IMR-90 (cell line): ENCODE measurements at regions not wholly inside any gene's neighbourhood (a gene's known extent, or its start where the extent isn't known, plus 50 kb on each side); places are given as distances from the start of the nearest gene placed in this dataset.

Experiments used
- ATAC-seq: fragments of 200-7000 bp; cut with Tn5 transposase; 2 replicates; pipeline ENCODE4 v1.9.1; 2020; ENCODE audit warnings: low read depth, mild to moderate bottlenecking, moderate library complexity
- BruUV-seq: library from RNA; stranded (reverse); fragments of 400-500 nt; replicated peaks from 2 replicates; lab custom pipeline; 2021; lab: Mats Ljungman, UMichigan
- CTCF ChIA-PET: fragments of 300-600 bp; formaldehyde crosslinking; extraction: SDS; loops from one replicate; lab custom pipeline; 2021; ENCODE audit warnings: antibody characterized with exemption; lab: Yijun Ruan, JAX
- POLR2A ChIA-PET: fragments of 300-600 bp; sonication (Branson Sonifier 250); formaldehyde crosslinking; loops from one replicate; lab custom pipeline; 2022; ENCODE audit warnings: antibody characterized with exemption; ENCODE audit not compliant: unreplicated experiment; lab: Charles Lee
- DNase-seq: peaks from one replicate; pipeline ENCODE4 v3.0.0; 2013
- H2AFZ ChIP-seq: replicated peaks from 2 replicates; pipeline ENCODE3; 2013; ENCODE audit warnings: low read length, mild to moderate bottlenecking; ENCODE audit not compliant: poor library complexity
- H2AK5ac ChIP-seq: 2 replicates; pipeline ENCODE4 v1.6.1; 2013; ENCODE audit warnings: low read depth, low read length, inconsistent platforms
- H2AK9ac ChIP-seq: replicated peaks from 2 replicates; pipeline ENCODE3; 2013; ENCODE audit warnings: mild to moderate bottlenecking, low read depth, low read length, moderate library complexity; ENCODE audit not compliant: poor library complexity
- H2BK120ac ChIP-seq: 2 replicates; pipeline ENCODE4 v1.6.1; 2013; ENCODE audit warnings: low read depth, low read length, inconsistent platforms
- H2BK15ac ChIP-seq: 3 replicates; pipeline ENCODE4 v1.6.1; 2013; ENCODE audit warnings: low read depth, low read length, inconsistent platforms
- H2BK20ac ChIP-seq: 2 replicates; pipeline ENCODE4 v1.6.1; 2013; ENCODE audit warnings: low read depth, mild to moderate bottlenecking, inconsistent platforms, low read length, moderate library complexity
- H2BK5ac ChIP-seq: 2 replicates; pipeline ENCODE4 v1.6.1; 2013; ENCODE audit warnings: mild to moderate bottlenecking, low read depth, low read length, inconsistent platforms; ENCODE audit not compliant: poor library complexity, severe bottlenecking
- H3K14ac ChIP-seq: replicated peaks from 2 replicates; pipeline ENCODE4 v1.6.1; 2013; ENCODE audit warnings: low read depth, low read length, inconsistent platforms
- H3K18ac ChIP-seq: 2 replicates; pipeline ENCODE4 v1.6.1; 2013; ENCODE audit warnings: low read depth, low read length, control low read depth
- H3K23ac ChIP-seq: 2 replicates; pipeline ENCODE4 v1.6.1; 2013; ENCODE audit warnings: low read depth, low read length, inconsistent platforms
- H3K27ac ChIP-seq: 2 replicates; pipeline ENCODE4 v1.5.1; 2013; ENCODE audit warnings: mild to moderate bottlenecking, control low read depth, low read length; ENCODE audit not compliant: insufficient read depth
- H3K27me3 ChIP-seq: 2 replicates; pipeline ENCODE4 v1.6.1; 2013; ENCODE audit warnings: low read length; ENCODE audit not compliant: control insufficient read depth, insufficient read depth
- H3K36me3 ChIP-seq: 2 replicates; pipeline ENCODE4 v1.6.1; 2013; ENCODE audit warnings: low read length, mixed read lengths; ENCODE audit not compliant: control insufficient read depth, insufficient read depth
- H3K4ac ChIP-seq: 2 replicates; pipeline ENCODE4 v1.6.1; 2013; ENCODE audit warnings: low read depth, low read length, inconsistent platforms
- H3K4me1 ChIP-seq: 2 replicates; pipeline ENCODE4 v1.6.1; 2013; ENCODE audit warnings: low read length, mixed read lengths; ENCODE audit not compliant: control insufficient read depth, insufficient read depth
- H3K4me2 ChIP-seq: 2 replicates; pipeline ENCODE4 v1.6.1; 2013; ENCODE audit warnings: low read depth, mild to moderate bottlenecking, control low read depth, low read length, moderate library complexity
- H3K4me3 ChIP-seq: 2 replicates; pipeline ENCODE4 v1.5.1; 2013; ENCODE audit warnings: low read depth, mild to moderate bottlenecking, control low read depth, low read length, moderate library complexity; ENCODE audit not compliant: insufficient read depth
- H3K56ac ChIP-seq: 2 replicates; pipeline ENCODE4 v1.6.1; 2013; ENCODE audit warnings: low read length, inconsistent platforms; ENCODE audit not compliant: insufficient read depth; ENCODE audit errors: extremely low read depth
- H3K79me1 ChIP-seq, 2 experiments: 2 replicates each; pipeline ENCODE4 v1.6.1; 2013; ENCODE audit warnings: low read length in 2 of 2, inconsistent platforms in 1 of 2, low read depth in 1 of 2
- H3K9ac ChIP-seq: 2 replicates; pipeline ENCODE4 v1.6.1; 2013; ENCODE audit warnings: low read depth, low read length, control low read depth
- H3K9me1 ChIP-seq: 2 replicates; pipeline ENCODE4 v1.6.1; 2013; ENCODE audit warnings: low read length, inconsistent platforms; ENCODE audit not compliant: insufficient read depth
- H3K9me3 ChIP-seq: 2 replicates; pipeline ENCODE4 v1.6.1; 2013; ENCODE audit warnings: low read length; ENCODE audit not compliant: control insufficient read depth, insufficient read depth
- H4K20me1 ChIP-seq: 2 replicates; pipeline ENCODE4 v1.6.1; 2013; ENCODE audit warnings: low read length, inconsistent platforms; ENCODE audit not compliant: insufficient read depth
- H4K5ac ChIP-seq: 2 replicates; pipeline ENCODE4 v1.6.1; 2013; ENCODE audit warnings: mild to moderate bottlenecking, low read depth, low read length, control low read depth
- H4K8ac ChIP-seq, 2 experiments: 2 replicates each; pipeline ENCODE4 v1.6.1; 2013; ENCODE audit warnings: low read depth in 2 of 2, low read length in 2 of 2, control low read depth in 1 of 2, inconsistent platforms in 1 of 2
- H4K91ac ChIP-seq: 2 replicates; pipeline ENCODE4 v1.6.1; 2013; ENCODE audit warnings: low read depth, low read length, inconsistent platforms; ENCODE audit not compliant: insufficient read depth
- BHLHE40 ChIP-seq: fragments of 150-350 bp; IDR thresholded peaks from 2 replicates; pipeline ENCODE4 v1.6.1; 2016; ENCODE audit warnings: mild to moderate bottlenecking, low read depth, low read length
- CEBPB ChIP-seq: IDR thresholded peaks from 2 replicates; pipeline ENCODE4 v1.6.1; 2012; ENCODE audit warnings: low read depth, low read length, improper control_type of control experiment
- CHD1 ChIP-seq: IDR thresholded peaks from 2 replicates; pipeline ENCODE4 v1.6.1; 2012; ENCODE audit warnings: low read depth, low read length, improper control_type of control experiment
- MAZ ChIP-seq: IDR thresholded peaks from 2 replicates; pipeline ENCODE4 v1.6.1; 2012; ENCODE audit warnings: low read depth, mild to moderate bottlenecking, low read length, improper control_type of control experiment, moderate library complexity, borderline replicate concordance
- NFE2L2 ChIP-seq: fragments of 150-350 bp; IDR thresholded peaks from 2 replicates; pipeline ENCODE4 v1.6.1; 2016; ENCODE audit warnings: low read depth, mild to moderate bottlenecking, low read length
- RFX5 ChIP-seq: IDR thresholded peaks from 2 replicates; pipeline ENCODE4 v1.8.0; 2012; ENCODE audit warnings: low read depth, mild to moderate bottlenecking, low read length, moderate library complexity
- SMC3 ChIP-seq: fragments of 150-350 bp; IDR thresholded peaks from 2 replicates; pipeline ENCODE4 v1.6.1; 2016; ENCODE audit warnings: low read depth, mild to moderate bottlenecking, antibody characterized with exemption, low read length, moderate library complexity
- USF2 ChIP-seq: fragments of 150-350 bp; IDR thresholded peaks from 2 replicates; pipeline ENCODE4 v1.6.1; 2017; ENCODE audit warnings: mild to moderate bottlenecking, antibody characterized with exemption, low read length, low read depth
- WGBS, 2 experiments: methylation state at CpG; one replicate each; pipeline versions ENCODE4 v1.1.5 to v1.1.7; 2013; ENCODE audit warnings: missing lambda C conversion rate in 2 of 2; ENCODE audit not compliant: insufficient read length in 1 of 2; ENCODE audit errors: extremely low coverage in 2 of 2; 5-methylcytosine and 5-hydroxymethylcytosine counted together
- dilution Hi-C: fragments of 300-500 bp; cut with HindIII; formaldehyde crosslinking; loops from one replicate; pipeline ENCODE4 v1.14.3; 2018; ENCODE audit warnings: low sequenced_read_pairs; ENCODE audit not compliant: unreplicated experiment
- in situ Hi-C: fragments of 300-500 bp; cut with MboI; formaldehyde crosslinking; loops from 3 replicates; pipeline ENCODE4 v1.14.3; 2019; ENCODE audit warnings: low sequenced_read_pairs, inconsistent platforms, mixed read lengths
- intact Hi-C: fragments of 100-400 bp; cut with micrococcal nuclease; formaldehyde crosslinking; loops from 2 replicates; pipeline ENCODE4 v1.10.0; 2022

GRCh38 chr2:121903037-121903689 is 147.7 kb downstream of the TSN start:
- H3K18ac ChIP-seq = no peak overlapping the region
- H3K9ac ChIP-seq = no peak overlapping the region
- dilution Hi-C loops (no loop called here), in situ Hi-C loops (no loop called here), intact Hi-C loops (no loop called here)
- H4K20me1 ChIP-seq = no peaks in the 10 kb centered on the region; the same call in 1 of the 2 replicates
- H3K56ac ChIP-seq = no peak overlapping the region
- DNase-seq = no peak
- H3K4ac ChIP-seq = no peak overlapping the region
- H2BK5ac ChIP-seq = no peak overlapping the region
- no peak for TF ChIP-seq BHLHE40
- no peak for TF ChIP-seq RFX5
- no peak for TF ChIP-seq CEBPB
- TF ChIP-seq USF2 = no peak
- TF ChIP-seq MAZ = no peak
- no peak for TF ChIP-seq CHD1
- TF ChIP-seq NFE2L2 = no peak
- no peak for TF ChIP-seq SMC3
- H3K4me2 ChIP-seq = no peak overlapping the region
- no peak overlapping the region for H4K8ac ChIP-seq
- H2AFZ ChIP-seq = peak overlapping the region; percentile 56
- H2AK5ac ChIP-seq = no peak overlapping the region
- ChIA-PET CTCF (no interaction called here), POLR2A (no interaction called here)
- no peaks in the 10 kb centered on the region for H3K79me1 ChIP-seq
- H4K5ac ChIP-seq = no peak overlapping the region
- WGBS, 2 experiments = 60% methylated on average over 2 of the region's 14 CpGs; no CpG with 5 or more reads in 1 of the 2 experiments
- no peak overlapping the region for H2BK120ac ChIP-seq
- H3K23ac ChIP-seq = no peak overlapping the region
- no peak overlapping the region for H4K91ac ChIP-seq
- H2AK9ac ChIP-seq = no peak overlapping the region
- no peaks in the 10 kb centered on the region for H3K4me1 ChIP-seq
- H3K27ac ChIP-seq = no peak overlapping the region
- peaks cover 2% of the 10 kb centered on the region for H3K27me3 ChIP-seq
- no peak overlapping the region for H3K14ac ChIP-seq
- no peaks in the 10 kb centered on the region for H3K9me1 ChIP-seq
- H2BK20ac ChIP-seq = no peak overlapping the region
- no peaks in the 10 kb centered on the region for H3K9me3 ChIP-seq
- no peak for ATAC-seq
- H3K36me3 ChIP-seq = no peaks in the 10 kb centered on the region
- BruUV-seq = no TSS peak
- H3K4me3 ChIP-seq = no peak overlapping the region
- no peak overlapping the region for H2BK15ac ChIP-seq
